Left forelimb (tissue), 1 donor: ENCODE measurements at regions not wholly inside any gene's neighbourhood (a gene's known extent, or its start where the extent isn't known, plus 50 kb on each side); places are given as distances from the start of the nearest gene placed in this dataset.
"Not testable (repeated sequence)": the region's sequence is repeated elsewhere in the genome, so short reads cannot be mapped to it uniquely, and the experiment has no call there.

Experiments used
- DNase-seq: peaks from one replicate; pipeline ENCODE4 v3.0.0-alpha.2; 2018; ENCODE audit warnings: low spot score

DNA sequence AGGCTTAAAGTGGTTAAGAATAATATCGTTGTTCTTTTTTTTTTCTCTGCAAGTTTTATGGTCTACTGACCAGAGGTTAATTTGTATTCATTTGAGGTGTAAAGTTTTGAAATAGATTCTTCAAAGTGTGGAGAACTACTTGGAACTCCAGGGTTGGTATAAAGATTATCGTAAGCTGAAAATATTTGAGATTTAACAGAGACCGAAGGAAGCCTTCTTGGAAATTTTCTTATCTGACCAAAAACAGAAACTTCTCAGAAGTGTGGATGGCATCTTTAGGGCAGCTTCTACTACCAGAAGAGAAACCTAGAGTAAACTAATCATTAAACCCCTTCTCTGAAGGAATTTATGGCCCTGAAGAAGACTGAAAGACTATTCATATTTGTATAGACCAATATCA, 206.8 kb upstream of the MON1B start:
- DNase-seq: no peak

DNA sequence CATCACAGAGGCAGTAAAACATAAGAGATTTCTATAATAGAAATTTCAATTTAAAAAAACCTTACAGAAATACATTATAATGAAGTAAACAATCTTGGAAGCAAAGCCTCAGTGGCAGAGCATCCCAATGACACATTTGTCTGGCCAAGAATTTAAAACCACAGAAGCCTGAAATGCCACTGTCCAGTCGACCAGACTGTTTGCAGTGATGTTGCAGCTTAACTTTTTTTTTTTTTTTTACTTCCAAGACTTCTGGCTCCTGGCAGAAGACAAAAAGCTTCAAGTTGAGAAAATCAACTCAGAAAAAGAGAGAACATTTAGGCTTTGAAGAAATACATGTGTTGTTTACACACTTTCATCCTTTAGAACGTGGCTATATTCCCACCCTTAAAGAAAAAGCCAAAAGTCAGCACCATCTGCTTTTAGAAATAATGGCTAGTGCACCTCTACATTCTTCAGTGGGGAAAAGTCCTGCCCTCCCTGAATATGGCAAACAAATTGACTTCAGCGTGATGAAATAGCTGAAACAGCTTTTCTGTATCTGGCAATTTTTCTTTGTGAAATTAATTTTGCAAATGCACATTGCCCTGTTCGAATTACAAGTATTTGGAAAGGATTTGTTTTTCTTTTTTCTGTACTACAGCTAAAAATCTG, 205.5 kb upstream of the MON1B start:
- DNase-seq: no peak

DNA sequence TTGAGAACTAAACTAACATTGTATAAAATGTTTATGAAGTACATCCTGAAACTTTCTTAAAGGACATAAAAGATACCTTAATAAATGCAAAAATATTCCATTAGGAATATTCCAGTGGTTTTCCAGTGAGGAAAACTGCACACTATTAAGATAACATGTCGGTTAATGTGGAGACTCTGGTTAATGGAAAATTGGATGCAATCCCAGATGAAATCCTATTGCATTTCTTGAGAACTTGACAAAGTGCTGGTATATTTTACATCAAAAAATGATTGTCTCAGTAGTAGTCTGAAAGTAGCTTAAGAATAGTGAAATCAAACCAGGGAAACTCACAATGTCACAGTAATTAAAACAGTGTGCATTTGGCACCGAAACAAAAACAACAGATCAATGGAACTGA, 202.5 kb upstream of the MON1B start:
- DNase-seq: no peak

DNA sequence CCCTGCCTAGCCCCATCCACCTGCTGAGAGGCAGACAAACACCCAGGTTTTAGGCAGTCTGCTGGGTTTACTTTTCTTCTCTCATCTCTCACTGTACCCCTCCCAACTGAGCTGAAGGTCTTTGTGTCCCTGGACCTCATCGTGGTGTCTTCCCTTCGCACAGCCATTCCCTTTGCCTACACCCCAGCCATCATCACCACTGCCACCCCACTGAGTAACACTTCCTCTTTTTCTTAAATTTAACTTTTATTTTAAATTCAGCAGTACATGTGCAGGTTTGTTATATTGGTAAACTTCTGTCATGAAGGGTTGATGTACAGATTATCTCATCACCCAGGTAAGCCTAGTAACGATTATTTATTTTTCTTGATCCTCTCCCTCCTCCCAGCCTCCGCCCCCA, 188.3 kb upstream of the MON1B start:
- no peak for DNase-seq

DNA sequence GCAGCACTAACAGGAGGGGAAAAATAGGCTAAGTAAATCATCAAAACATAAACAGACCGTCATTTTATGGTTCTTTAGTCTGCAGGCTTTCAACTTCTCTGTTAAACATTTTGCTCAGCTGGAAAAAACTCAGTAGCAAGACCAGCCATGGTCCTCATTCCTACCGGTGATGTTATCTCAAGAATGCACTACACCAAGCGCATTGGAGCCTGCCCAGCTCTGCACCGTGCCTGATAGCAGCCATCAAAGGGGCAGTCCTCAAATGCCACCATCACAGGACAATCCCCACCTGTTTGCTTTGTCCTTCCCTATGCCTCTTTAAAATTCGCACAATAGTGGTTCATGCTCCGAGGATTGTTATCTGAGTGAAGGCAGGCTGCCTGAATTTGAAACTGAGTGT, 181.5 kb upstream of the MON1B start:
- DNase-seq: no peak

DNA sequence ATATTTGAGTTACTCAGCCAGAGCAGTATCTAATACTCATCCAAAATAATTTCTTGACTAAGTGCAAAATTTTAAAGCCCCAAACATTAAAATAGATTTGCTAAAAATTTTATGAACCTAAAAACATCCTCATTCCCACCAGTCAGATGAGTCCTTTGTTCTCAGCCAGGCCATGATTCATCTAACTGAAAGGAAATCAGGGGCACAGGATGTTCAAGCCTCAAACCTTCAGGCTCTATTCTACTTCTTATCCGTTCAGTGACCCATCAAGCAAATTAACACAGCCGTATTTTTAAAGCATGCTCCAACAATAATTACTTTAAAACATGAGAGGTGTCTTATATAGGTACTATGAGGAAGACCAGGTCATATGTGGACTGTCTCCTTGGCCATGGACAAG, 176.5 kb upstream of the MON1B start:
- DNase-seq: no peak

DNA sequence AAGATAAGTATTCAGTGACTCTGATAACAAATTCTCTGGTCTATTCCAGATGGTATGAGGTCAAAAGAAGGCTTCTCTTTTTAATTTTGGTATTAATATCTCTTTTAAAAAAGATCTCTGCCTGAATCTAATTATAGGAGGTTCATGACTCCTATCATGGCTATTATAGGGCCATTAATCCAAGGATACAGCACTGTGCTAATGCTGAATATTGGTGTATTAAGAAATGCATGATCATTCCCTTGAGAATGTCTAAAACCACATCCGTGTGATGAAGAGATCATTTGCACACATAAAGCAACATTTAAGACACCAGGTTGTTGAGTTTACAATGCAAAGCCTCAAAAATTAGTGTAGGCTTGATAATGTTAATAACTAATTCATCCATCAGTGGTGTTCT, 160.4 kb upstream of the MON1B start:
- no peak for DNase-seq

DNA sequence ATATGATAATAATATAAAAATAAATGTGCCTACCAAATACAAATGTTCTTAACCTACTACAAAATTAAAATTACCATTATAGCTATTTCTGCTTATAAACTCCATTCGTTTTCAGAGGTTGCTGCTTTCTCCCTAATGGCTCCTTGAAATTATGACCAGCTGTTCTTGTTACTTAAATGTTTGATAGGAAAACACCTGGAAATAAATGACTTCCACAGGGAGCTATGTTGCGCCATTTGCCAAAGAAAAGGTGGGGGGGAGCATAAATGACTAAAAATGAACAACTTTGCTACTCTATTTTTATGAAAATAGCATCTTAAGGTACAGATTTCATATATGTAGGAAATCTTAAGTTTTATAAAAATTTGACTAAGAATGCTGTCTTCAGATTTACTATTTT, 157.5 kb upstream of the MON1B start:
- no peak for DNase-seq

DNA sequence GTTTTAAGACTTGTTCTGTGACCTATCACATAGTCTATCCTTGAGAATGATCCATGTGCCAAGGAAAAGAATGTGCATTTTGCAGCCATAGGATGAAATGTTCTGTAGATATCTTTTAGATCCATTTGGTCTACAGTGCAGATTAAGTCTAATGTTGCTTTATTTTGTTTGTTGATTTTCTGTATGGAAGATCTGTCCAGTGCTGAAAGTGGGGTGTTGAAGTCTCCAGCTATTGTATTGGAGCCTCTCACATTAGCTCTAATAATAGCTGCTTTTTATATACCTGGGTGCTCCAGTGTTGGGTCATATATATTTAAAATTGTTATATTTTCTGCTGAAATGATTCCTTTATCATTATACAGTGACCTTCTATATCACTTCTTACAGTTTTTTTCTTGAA, 155.6 kb upstream of the MON1B start:
- DNase-seq: no peak

DNA sequence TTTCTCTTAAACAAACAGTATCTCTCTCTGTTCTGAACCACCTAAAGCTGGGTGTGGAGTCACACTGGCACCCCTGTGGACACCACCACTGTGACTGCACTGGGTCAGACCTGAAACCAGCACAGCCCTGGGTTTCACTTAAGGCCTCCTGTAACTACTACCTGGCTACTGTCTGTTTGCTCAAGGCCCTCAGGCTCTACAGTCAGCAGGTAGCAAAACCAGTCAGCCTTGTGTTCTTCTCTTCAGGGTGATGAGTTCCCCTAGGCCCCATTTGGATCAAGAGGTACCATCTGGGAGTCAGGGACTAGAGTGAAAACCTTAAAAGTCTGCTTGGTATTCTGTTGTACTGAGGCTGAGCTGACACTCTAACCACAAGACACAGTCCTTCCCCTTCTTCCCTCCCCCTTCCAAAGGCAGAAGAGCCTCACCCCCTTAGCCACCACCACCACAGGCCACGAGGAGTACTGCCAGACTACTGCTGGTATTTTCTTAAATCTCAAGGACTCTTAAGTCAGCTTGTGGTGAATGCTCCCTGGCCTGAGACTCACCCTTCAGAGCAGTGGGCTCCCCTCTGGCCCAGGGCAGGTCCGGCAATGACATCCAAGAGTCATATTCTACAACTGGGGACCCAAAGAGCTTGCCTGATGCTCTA, 153.2 kb upstream of the MON1B start:
- no peak for DNase-seq

DNA sequence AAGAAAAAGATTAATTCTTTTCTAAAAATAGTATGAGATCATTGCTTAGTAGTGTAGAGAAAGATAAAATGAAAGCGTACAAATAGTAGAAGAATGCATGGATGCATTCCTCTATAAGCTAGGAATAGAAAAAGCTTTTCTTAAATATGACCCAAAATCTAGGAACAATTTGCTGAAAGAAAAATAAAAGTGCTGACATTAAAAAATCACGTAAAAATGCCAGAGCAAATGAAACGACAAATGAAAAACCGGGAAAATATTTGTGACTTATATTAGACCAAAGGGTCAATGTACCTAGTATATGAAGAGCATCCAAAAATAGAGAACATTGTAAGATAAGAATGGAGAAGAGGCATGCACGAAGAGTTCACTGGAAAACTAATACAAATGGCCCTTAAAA, 149.5 kb upstream of the MON1B start:
- no peak for DNase-seq

DNA sequence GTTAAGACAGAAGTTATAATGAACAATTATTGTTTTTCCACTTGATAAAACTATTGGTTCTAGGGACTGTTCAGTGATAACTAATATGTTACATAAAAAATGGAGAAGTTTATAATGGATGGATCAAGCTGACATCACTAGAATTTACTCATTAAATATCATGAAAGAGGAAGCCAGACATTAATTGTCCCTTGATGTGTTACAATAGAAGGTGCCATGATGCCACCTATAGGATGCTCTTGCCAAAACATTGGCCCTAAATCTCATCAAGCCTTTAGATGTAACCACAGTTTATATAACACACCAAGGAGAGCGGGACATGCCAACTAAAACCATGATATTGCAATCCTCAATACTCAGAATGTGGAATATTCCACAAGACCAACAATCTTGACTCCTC, 147.9 kb upstream of the MON1B start:
- DNase-seq: no peak

DNA sequence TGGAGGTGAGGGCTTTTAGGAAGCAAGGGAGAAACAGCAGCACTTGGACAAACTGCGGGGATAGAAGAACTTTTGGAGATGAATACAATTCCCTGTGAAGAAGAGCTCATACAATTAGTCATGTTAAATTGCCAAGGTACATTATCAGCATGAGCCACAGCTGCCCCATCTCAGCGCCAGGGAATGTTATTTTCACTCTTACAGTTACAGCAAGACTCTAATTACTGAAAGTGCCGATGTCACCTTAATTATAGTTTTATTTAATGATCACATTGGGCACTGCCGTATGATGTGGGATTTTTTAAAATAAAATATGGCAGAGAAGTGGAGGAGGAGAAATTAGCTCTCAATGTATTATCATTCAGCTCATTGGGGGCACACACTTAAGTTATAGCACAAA, 144.8 kb upstream of the MON1B start:
- DNase-seq: no peak

DNA sequence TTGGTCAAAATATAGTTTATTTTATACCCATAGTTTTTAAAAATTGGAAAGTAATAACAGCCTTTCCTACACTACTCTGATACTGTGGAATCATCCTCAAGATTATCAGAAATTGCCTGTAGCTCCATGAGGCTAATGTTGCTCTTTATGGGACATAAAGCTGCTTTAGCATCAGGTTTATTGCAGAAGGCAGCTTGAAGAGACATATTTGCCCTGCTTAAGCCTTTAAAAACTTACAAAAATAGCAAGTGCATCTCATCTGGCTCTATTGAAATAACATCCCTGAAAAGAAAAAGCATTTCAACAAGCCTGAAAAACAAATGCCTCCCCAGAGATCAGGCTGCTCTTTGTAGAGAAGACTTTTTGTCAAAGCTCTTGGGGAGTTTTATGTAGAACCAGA, 142.9 kb upstream of the MON1B start:
- no peak for DNase-seq

DNA sequence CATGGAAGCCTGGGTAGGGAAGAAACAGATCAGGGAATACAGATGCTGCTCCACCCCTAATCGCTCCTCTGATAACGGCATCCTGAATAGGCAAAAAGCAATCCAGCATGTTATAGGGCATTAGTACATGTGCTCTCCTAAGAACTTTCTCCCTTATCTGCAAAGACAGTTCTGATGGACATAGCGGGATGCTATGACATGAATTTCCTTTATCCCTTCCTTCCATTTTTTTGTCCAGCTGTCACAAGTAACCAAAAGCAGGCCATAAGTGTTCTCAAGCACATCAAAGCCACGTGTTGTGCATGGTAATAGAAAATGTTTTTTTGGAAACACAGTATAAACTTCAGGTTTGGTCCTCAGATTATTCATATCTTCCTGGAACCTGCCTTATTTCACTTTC, 141.4 kb upstream of the MON1B start:
- no peak for DNase-seq

DNA sequence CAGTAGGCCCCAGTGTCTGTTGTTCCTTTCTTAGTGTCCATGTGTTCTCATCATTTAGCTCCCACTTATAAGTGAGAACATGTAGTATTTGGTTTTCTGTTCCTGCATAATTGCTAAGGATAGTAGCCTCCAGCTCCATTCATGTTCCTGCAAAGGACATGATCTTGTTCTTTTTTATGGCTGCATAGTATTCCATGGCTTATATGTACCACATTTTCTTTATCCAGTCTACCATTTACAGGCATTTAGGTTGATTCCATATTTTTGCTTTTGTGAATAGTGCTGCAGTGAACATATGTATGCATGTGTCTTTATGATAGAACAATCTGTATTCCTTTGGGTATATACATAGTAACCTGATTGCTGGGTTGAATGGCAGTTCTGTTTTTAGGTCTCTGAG, 134.4 kb upstream of the MON1B start:
- DNase-seq: not testable (repeated sequence)

DNA sequence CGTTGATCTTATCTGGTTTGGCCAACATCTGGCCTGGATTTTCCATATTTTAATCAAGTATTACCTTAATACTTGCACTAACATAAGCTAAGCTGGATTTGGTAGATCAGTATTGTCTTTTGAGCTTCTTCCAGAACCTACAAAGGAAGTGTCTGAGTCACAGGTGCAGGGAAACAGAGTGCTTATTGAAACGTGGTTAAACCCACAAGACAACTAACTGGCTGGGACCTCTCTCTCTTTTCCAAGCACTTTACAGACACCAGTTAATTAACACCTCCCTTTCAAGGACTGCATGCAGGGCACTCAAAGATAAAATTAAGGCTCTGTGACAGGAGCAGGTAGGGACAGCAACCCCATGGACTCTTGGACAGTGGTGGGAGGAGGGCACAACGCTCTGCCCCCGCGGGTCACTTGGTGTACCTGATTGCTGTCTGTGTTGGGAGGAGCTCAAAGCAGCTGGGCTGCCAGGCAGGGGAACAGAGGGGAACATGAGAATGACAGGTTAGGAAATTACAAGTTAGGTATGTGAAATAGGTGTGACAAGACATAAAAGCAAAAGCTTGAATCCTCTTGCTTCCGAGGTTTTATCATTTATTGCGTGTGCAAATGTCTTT, 133.7 kb upstream of the MON1B start:
- no peak for DNase-seq

DNA sequence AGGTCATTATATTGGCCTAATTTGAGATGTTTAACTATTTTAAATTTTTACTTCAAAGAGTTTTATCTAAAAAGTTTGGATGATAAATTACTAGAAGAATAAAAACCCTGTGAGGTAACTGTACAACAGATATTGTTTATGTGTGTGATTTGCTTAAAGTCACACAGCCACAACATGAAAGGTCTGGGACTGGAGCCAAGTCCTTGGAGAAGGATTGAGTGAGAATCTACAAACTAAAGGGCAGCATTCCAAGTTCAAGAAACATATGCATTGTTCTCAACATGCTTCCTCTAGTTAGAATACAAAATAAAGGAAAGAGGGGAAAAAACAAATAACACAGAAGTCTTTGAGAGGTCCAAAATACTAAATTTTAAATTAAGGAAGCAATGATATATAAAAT, 131.5 kb upstream of the MON1B start:
- DNase-seq: no peak

DNA sequence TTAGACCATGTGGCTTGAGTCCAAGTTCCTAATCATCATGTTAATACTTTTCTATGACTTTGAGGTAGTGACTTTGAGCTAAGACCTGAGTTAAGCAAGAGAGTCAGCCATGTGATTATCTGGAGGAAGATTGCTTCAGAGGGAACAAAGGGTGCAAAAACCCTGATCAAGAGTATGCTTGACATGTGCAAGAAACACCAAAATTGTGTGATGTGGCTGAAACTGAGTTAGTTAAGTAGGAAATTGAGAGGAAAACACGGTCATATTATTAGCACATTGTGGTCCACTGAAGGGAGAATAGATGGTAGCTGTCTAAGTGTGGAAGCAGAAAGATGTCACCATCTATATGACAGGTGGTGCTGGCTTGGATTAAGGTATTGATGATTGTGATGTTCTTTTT, 130.4 kb upstream of the MON1B start:
- DNase-seq: no peak

DNA sequence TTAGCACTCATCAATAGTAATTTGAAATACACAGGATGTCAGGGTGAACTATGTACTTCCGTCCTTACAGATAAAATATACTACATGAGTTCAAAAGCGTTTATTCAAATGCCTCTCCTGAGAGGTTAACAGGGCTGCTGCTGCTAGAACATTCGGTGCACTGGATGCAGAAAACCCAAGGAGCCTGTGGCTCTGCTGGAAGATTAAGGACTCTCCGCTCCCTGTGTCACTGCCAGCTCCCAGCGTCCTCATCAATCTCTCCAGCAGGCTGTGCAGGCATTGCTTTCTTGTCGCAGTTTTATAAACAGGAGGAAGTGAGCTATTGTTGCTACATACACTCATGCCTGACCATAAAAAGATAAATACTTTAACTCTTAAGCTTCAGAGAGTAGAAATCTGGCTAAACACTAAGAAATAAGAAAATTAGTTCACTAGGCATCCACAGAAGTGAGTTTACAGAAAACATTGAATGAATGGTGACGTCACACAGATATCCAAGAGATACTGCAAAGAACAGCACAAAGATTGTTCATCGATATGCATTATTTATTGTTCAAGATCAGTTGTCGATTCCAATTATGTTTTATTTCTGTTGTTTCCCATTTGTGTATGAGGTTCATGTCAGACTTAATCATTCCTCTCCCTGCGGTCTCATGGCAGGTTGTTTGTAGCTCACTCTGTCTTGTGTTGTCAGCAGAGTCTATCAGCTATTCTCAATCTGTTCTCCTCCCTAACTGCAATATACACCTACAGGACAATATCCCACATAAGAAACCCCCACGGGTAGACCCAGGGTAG, 127.9 kb upstream of the MON1B start:
- no peak for DNase-seq

DNA sequence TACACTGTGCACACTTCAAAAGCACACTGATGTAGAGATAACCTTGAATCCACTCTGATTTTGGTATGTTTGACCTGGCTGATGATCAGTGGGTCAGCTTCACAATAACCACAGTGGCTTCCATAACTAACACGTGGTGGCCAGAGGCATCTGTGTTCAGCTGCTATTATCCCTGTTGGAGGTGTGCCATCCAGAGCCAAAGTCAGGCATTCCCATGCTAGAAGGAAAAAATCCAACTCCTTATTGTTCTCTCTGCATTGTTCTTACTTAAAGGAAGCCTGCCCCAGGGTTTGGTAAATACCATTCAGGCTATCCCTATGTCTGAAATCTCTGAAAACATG, 127.3 kb upstream of the MON1B start:
- no peak for DNase-seq

DNA sequence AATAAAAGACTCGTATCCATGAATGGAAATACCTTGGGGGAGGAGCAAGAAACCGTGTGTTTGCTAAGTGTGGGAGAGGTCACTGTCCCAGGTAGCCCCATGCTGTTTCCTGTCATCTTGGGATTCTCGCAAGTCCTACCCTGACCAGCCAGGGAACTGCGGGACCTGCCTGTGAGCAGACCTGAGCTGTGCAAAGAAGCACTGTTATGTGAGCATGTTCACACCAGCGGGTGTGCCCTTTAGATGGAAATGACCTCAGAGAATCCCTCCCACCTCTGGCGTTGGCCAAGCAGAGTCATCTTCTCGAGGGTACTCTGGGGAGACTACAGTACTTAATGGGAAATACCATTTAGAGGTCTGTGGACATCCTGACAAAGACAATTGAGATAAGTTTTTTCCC, 127.0 kb upstream of the MON1B start:
- DNase-seq: no peak

DNA sequence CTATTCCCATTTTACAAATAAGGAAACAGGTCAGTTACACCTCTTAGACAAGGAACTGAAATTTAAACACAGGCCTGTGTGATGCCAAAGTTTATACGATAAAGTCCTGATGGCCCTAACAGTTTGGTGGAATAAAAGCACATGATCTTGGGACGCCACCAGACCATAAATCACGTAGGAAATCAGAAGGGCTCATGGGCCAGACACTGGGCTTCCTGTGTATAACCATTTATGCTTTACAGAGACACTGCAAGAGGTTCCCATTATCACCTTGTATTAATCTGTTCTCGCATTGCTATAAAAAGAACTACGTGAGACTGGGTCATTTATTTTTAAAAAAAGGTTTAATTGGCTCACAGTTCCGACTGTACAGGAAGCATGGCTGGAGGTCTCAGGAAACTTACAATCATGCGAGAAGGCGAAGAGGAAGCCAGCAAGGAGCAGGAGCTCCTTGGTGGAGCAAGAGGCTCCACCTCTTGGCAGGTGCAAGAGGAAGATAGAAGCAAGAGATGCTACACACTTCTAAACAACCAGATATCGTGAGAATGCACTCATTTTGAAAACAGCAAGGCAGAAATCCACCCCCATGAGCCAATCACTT, 124.0 kb upstream of the MON1B start:
- no peak for DNase-seq
